RPMI7951 (cell line): ENCODE measurements at regions not wholly inside any gene's neighbourhood (a gene's known extent, or its start where the extent isn't known, plus 50 kb on each side); places are given as distances from the start of the nearest gene placed in this dataset.

Source experiments
- DNase-seq: peaks from one replicate; pipeline ENCODE4 v3.0.0-alpha.2; 2012; ENCODE audit warnings: low read depth

GRCh38 chr7:84682543-84682942, 488.0 kb upstream of the SEMA3A start:
- DNase-seq: no peak

- no peak for DNase-seq
Observed at GRCh38 chr7:84678841-84679240, 484.3 kb upstream of the SEMA3A start.

DNA sequence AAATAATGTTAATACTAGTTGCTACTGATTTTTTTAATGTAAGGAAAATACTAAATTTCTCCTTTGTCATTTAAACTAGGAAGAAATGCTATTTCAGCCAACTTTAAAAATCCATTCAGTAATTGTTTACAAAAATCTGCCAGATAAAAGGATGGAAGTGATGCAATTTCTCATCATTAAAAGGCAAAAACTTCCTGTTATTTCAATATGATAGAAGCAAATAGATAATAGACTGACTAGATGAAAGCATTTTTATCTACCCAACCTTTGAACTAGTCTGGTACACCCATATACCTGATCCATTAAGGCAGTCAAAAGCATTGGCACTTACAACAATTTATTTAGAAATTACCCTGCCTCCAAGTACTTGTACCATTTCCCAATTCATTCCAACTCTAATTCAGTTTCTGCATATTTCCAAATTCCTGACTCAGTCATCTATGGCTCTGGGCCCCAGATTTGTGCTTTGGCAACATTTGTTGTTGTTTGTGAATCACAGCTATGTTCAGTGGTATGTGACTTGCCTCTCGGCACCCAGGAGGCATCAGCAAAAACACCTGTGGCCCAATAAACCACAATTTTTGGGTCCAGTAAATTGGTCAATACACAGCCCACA, 482.6 kb upstream of the SEMA3A start:
- no peak for DNase-seq

DNA sequence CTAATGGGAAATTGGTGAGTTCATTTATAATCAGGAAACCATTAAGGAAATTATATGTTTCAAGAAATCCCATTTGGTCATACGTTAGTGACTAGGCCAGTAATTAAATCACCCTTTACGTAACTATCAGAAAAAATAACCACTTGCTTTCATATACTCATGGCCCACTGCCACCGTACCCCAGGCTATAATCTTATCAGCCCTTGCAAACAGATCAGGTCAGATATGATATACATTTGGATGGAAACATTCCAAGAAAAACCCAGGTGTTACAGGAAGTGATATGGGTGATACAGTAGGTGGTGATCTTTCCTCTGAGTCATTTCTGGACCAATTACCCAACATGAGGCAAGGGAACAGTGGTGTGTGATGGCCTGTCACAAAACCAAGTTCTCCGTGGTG, 481.0 kb upstream of the SEMA3A start:
- DNase-seq: no peak

- no peak for DNase-seq
Observed at GRCh38 chr7:84674236-84674913, 479.8 kb upstream of the SEMA3A start.

DNA sequence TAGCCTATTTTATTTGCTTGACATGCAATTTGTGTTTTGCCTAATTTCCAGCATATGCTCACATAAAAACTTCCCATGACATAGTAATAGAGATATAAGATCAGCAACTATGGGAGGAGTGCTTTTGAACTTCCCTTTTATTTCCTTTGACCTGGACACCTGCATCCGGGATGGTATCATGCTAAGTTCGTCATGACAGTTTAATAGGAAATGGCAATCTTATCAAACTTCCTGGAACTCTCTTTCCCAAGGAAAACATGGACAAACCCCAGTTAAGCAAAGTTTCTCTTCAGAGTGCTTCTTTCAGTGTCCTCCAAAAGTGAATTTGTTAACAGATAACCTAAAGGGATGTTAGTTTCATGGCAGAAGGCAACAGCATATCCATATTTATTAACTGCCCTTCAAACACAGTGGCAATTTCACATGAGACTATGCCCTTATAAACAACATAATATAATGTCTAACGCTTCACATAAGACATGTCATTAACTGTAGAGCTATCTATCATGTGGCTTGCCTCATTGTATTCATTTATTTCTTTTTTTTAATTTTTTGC, 474.7 kb upstream of the SEMA3A start:
- DNase-seq: no peak

DNA sequence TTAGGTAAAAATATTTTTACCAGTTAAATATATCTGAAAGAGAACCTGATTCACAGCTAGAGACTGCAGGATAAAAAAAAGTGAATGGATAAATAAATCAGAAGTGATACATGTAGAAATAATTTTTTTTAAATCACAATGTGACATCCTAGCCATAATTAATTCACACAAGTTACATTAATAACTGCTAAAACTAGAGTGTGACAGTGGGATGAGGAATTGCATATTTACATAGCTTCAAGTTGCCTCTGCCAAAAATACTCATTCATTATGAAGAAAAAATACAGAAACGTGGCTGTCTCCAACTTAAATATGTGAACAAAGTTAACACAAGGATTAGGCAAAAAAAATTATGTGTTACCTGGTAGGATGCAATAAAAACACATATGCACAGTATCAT, 473.5 kb upstream of the SEMA3A start:
- DNase-seq: no peak

- DNase-seq: no peak
Observed at GRCh38 chr7:84666651-84667050, 472.1 kb upstream of the SEMA3A start.

DNA sequence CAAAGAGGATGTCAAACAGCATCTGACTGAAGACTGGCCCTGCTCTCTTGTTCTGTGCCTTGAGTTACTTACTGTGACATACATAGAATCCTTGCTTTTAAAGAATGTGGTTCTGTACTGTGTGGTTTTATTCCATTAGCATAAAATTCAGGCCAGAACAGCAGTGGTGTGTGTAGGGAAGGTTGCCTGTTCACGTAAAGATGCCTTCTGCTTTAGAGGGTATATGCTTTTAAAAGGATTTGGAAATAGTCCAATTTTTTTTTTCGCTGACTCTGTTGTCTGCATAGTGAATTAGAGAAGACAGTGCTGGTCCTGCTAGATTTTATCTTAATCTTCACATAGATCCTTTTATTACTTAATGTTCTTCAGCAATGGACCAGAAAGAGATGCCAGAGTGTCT, 470.8 kb upstream of the SEMA3A start:
- DNase-seq: no peak

DNA sequence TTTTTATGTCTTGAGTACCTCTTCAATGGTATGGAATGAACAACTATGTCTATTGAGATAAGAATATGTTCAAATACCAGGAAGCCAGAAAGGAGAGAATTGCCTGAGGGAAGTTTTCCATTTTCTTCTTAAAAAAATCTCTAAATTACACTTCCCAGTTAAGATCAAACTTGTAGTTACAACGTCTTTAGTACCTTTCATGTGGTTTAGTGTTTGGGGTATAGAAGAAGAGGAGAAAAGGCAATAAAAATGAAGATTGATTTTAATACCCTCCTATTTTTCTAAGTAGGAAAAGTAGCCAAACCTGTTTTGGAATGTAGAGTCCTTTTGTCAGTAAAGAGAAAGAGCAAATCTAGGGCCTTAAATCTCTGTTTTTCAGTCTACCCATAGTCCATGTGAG, 470.0 kb upstream of the SEMA3A start:
- DNase-seq: no peak

- no peak for DNase-seq
Observed at GRCh38 chr7:84663224-84663623, 468.6 kb upstream of the SEMA3A start.

- DNase-seq: no peak
Observed at GRCh38 chr7:84658286-84658685, 463.7 kb upstream of the SEMA3A start.

GRCh38 chr7:84654273-84654672, 459.7 kb upstream of the SEMA3A start:
- DNase-seq: no peak

DNA sequence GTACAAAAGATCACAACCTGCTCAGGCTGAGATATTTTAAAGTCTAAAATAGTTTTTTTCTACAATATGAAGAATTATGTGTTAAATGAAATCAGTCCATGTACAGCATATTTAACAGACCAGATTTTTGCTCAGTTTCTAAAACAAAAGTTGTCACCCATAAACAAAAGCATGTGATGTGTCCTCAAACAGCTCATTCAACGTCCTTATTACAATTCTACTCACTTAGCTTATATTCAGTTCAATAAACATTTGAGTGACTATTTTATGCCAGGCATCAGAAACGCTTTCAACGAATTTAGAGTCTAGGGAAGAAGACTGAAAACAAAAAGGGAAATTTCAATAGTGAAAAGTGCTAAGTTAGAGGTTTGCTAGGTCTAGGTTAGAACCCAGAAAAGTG, 457.3 kb upstream of the SEMA3A start:
- no peak for DNase-seq

- DNase-seq: peak; percentile 66
Observed at GRCh38 chr7:84647797-84648757, 453.5 kb upstream of the SEMA3A start.

DNA sequence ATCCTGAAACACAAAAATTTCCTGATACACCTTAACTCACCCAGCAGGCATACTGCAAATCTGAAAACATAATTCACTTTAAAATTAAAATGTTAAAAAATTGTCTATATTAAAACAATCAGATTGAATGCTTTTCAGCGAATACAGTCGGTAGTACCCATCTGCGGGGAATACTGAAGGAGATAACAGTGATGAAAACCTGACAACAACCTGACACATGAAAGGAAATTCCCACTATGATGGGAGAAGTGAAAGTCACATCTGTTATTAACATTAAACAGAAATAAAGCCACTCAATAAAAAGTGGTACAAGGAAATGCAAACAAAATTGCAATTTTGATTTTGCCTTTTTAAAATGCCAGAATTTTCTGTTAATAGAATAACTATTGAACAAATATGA, 448.0 kb upstream of the SEMA3A start:
- no peak for DNase-seq

DNA sequence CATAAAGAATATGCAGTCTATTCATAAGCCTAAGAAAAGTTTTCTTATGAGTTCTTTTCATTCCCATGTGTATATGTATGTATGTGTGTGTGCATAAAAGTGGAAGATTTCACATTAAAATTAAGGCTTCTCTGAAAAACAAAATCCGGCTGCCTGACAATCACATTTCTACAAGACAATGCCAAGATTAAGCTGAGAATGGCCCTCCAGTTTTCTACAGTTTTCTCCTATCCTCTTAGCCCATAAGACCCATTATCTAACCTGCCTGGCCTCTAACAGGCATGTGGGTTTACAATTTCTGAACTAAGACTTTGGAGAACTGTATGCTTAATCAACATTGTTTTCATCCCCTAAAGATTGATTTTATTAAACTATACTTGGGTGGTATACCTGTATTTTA, 446.0 kb upstream of the SEMA3A start:
- DNase-seq: no peak

DNA sequence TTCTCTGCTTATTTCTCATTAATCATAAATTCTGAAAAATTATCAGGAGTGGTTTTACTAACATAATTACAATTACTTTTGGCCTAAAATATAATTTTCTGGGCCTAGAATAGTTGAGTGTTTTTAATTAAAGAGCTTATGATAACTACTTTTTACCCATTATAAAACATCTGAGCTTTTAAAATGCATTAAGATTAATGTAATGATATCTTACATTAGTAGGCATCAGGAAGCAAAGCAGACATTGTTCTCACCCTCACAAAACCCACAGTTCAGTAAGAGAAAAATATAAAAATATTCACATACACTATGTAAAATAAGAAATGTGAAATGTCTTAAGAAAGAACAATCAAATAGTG, 443.7 kb upstream of the SEMA3A start:
- no peak for DNase-seq

DNA sequence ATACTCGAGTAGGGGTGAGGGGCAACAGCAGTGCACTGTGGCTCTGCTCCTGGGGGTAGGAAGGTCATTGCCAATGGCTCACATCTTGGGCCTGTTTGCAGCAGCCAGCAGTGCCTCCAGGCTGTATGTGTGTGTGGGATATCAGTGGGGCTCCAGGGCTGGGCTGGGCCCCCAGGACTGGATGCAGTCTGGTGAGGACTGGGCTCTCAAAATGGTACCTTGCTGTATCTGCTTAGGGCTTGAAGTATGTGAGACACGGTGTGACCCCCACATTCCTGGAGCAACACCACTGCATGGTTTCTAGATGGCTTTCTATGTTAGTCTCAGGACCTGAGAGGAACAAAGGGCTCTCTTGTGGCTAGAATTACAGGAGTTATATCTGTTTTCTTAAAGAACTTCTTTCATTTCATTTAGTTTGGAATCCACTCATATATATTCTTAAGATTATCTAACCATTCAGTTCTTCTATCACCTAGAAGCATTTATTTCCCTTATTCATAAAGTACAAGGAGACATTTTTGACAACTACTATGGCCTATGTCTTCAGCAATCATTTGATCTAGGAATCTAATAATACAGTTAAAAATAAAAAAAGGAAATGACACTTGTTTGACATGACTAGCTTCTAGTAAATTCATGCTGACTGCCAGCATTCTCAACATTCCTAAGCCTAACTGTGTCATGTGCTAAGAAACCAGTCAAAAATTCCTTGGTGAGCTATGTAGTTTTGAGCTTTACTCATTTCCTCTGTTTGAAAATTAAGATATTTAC, 443.2 kb upstream of the SEMA3A start:
- peak; percentile 78 for DNase-seq

- DNase-seq: no peak
Observed at GRCh38 chr7:84631913-84632312, 437.3 kb upstream of the SEMA3A start.

DNA sequence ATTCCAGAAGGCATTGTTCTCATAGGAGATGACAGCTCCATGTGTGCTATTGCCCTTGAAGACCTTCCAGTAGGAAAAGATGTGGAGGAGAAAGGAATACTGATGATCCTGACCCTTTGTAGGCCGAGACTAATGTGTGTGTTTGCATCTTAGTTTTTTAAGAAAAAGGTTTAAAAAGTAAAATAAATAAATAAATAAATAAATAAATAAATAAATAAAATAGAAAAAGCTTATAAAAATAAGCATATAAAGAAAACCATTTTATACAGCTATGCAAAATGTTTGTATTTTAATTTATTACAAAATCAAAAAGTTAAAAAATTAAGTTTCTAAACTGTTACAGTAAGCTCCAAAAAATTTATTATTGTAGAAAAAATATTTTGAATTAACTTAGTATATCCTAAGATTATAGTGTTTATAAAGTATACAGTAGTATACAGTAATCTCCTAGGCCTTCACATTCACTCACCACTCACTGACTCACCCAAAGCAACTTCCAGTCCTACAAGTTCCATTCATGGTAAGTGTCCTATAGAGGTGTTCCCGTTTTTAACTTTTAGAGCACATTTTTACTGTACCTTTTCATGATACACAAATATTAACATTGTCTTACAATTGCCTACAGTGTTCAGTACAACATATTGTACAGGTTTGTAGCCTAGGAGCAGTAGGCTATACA, 435.2 kb upstream of the SEMA3A start:
- DNase-seq: no peak
